IMR-90 (cell line): ENCODE measurements at regions not wholly inside any gene's neighbourhood (a gene's known extent, or its start where the extent isn't known, plus 50 kb on each side); places are given as distances from the start of the nearest gene placed in this dataset.

Experiments
- ATAC-seq: fragments of 200-7000 bp; cut with Tn5 transposase; 2 replicates; pipeline ENCODE4 v1.9.1; 2020; ENCODE audit warnings: low read depth, mild to moderate bottlenecking, moderate library complexity
- BruUV-seq: library from RNA; stranded (reverse); fragments of 400-500 nt; replicated peaks from 2 replicates; lab custom pipeline; 2021; lab: Mats Ljungman, UMichigan
- CTCF ChIA-PET: fragments of 300-600 bp; formaldehyde crosslinking; extraction: SDS; loops from one replicate; lab custom pipeline; 2021; ENCODE audit warnings: antibody characterized with exemption; lab: Yijun Ruan, JAX
- POLR2A ChIA-PET: fragments of 300-600 bp; sonication (Branson Sonifier 250); formaldehyde crosslinking; loops from one replicate; lab custom pipeline; 2022; ENCODE audit warnings: antibody characterized with exemption; ENCODE audit not compliant: unreplicated experiment; lab: Charles Lee
- DNase-seq: peaks from one replicate; pipeline ENCODE4 v3.0.0; 2013
- H2AFZ ChIP-seq: replicated peaks from 2 replicates; pipeline ENCODE3; 2013; ENCODE audit warnings: low read length, mild to moderate bottlenecking; ENCODE audit not compliant: poor library complexity
- H2AK5ac ChIP-seq: 2 replicates; pipeline ENCODE4 v1.6.1; 2013; ENCODE audit warnings: low read depth, low read length, inconsistent platforms
- H2AK9ac ChIP-seq: replicated peaks from 2 replicates; pipeline ENCODE3; 2013; ENCODE audit warnings: mild to moderate bottlenecking, low read depth, low read length, moderate library complexity; ENCODE audit not compliant: poor library complexity
- H2BK120ac ChIP-seq: 2 replicates; pipeline ENCODE4 v1.6.1; 2013; ENCODE audit warnings: low read depth, low read length, inconsistent platforms
- H2BK15ac ChIP-seq: 3 replicates; pipeline ENCODE4 v1.6.1; 2013; ENCODE audit warnings: low read depth, low read length, inconsistent platforms
- H2BK20ac ChIP-seq: 2 replicates; pipeline ENCODE4 v1.6.1; 2013; ENCODE audit warnings: low read depth, mild to moderate bottlenecking, inconsistent platforms, low read length, moderate library complexity
- H2BK5ac ChIP-seq: 2 replicates; pipeline ENCODE4 v1.6.1; 2013; ENCODE audit warnings: mild to moderate bottlenecking, low read depth, low read length, inconsistent platforms; ENCODE audit not compliant: poor library complexity, severe bottlenecking
- H3K14ac ChIP-seq: replicated peaks from 2 replicates; pipeline ENCODE4 v1.6.1; 2013; ENCODE audit warnings: low read depth, low read length, inconsistent platforms
- H3K18ac ChIP-seq: 2 replicates; pipeline ENCODE4 v1.6.1; 2013; ENCODE audit warnings: low read depth, low read length, control low read depth
- H3K23ac ChIP-seq: 2 replicates; pipeline ENCODE4 v1.6.1; 2013; ENCODE audit warnings: low read depth, low read length, inconsistent platforms
- H3K27ac ChIP-seq: 2 replicates; pipeline ENCODE4 v1.5.1; 2013; ENCODE audit warnings: mild to moderate bottlenecking, control low read depth, low read length; ENCODE audit not compliant: insufficient read depth
- H3K27me3 ChIP-seq: 2 replicates; pipeline ENCODE4 v1.6.1; 2013; ENCODE audit warnings: low read length; ENCODE audit not compliant: control insufficient read depth, insufficient read depth
- H3K36me3 ChIP-seq: 2 replicates; pipeline ENCODE4 v1.6.1; 2013; ENCODE audit warnings: low read length, mixed read lengths; ENCODE audit not compliant: control insufficient read depth, insufficient read depth
- H3K4ac ChIP-seq: 2 replicates; pipeline ENCODE4 v1.6.1; 2013; ENCODE audit warnings: low read depth, low read length, inconsistent platforms
- H3K4me1 ChIP-seq: 2 replicates; pipeline ENCODE4 v1.6.1; 2013; ENCODE audit warnings: low read length, mixed read lengths; ENCODE audit not compliant: control insufficient read depth, insufficient read depth
- H3K4me2 ChIP-seq: 2 replicates; pipeline ENCODE4 v1.6.1; 2013; ENCODE audit warnings: low read depth, mild to moderate bottlenecking, control low read depth, low read length, moderate library complexity
- H3K4me3 ChIP-seq: 2 replicates; pipeline ENCODE4 v1.5.1; 2013; ENCODE audit warnings: low read depth, mild to moderate bottlenecking, control low read depth, low read length, moderate library complexity; ENCODE audit not compliant: insufficient read depth
- H3K56ac ChIP-seq: 2 replicates; pipeline ENCODE4 v1.6.1; 2013; ENCODE audit warnings: low read length, inconsistent platforms; ENCODE audit not compliant: insufficient read depth; ENCODE audit errors: extremely low read depth
- H3K79me1 ChIP-seq, 2 experiments: 2 replicates each; pipeline ENCODE4 v1.6.1; 2013; ENCODE audit warnings: low read length in 2 of 2, inconsistent platforms in 1 of 2, low read depth in 1 of 2
- H3K9ac ChIP-seq: 2 replicates; pipeline ENCODE4 v1.6.1; 2013; ENCODE audit warnings: low read depth, low read length, control low read depth
- H3K9me1 ChIP-seq: 2 replicates; pipeline ENCODE4 v1.6.1; 2013; ENCODE audit warnings: low read length, inconsistent platforms; ENCODE audit not compliant: insufficient read depth
- H3K9me3 ChIP-seq: 2 replicates; pipeline ENCODE4 v1.6.1; 2013; ENCODE audit warnings: low read length; ENCODE audit not compliant: control insufficient read depth, insufficient read depth
- H4K20me1 ChIP-seq: 2 replicates; pipeline ENCODE4 v1.6.1; 2013; ENCODE audit warnings: low read length, inconsistent platforms; ENCODE audit not compliant: insufficient read depth
- H4K5ac ChIP-seq: 2 replicates; pipeline ENCODE4 v1.6.1; 2013; ENCODE audit warnings: mild to moderate bottlenecking, low read depth, low read length, control low read depth
- H4K8ac ChIP-seq, 2 experiments: 2 replicates each; pipeline ENCODE4 v1.6.1; 2013; ENCODE audit warnings: low read depth in 2 of 2, low read length in 2 of 2, control low read depth in 1 of 2, inconsistent platforms in 1 of 2
- H4K91ac ChIP-seq: 2 replicates; pipeline ENCODE4 v1.6.1; 2013; ENCODE audit warnings: low read depth, low read length, inconsistent platforms; ENCODE audit not compliant: insufficient read depth
- MAFK ChIP-seq: IDR thresholded peaks from 2 replicates; pipeline ENCODE4 v1.6.1; 2012; ENCODE audit warnings: low read depth, low read length, improper control_type of control experiment
- WGBS, 2 experiments: methylation state at CpG; one replicate each; pipeline versions ENCODE4 v1.1.5 to v1.1.7; 2013; ENCODE audit warnings: missing lambda C conversion rate in 2 of 2; ENCODE audit not compliant: insufficient read length in 1 of 2; ENCODE audit errors: extremely low coverage in 2 of 2; 5-methylcytosine and 5-hydroxymethylcytosine counted together
- dilution Hi-C: fragments of 300-500 bp; cut with HindIII; formaldehyde crosslinking; loops from one replicate; pipeline ENCODE4 v1.14.3; 2018; ENCODE audit warnings: low sequenced_read_pairs; ENCODE audit not compliant: unreplicated experiment
- in situ Hi-C: fragments of 300-500 bp; cut with MboI; formaldehyde crosslinking; loops from 3 replicates; pipeline ENCODE4 v1.14.3; 2019; ENCODE audit warnings: low sequenced_read_pairs, inconsistent platforms, mixed read lengths
- intact Hi-C: fragments of 100-400 bp; cut with micrococcal nuclease; formaldehyde crosslinking; loops from 2 replicates; pipeline ENCODE4 v1.10.0; 2022

- Histone ChIP-seq H3K27me3 (peaks cover 23% of the 10 kb centered on the region), H3K4me3 (no peak overlapping the region), H4K8ac (no peak overlapping the region), H3K36me3 (no peaks in the 10 kb centered on the region), H2AK5ac (no peak overlapping the region), H2BK5ac (no peak overlapping the region), H3K23ac (no peak overlapping the region), H2AFZ (no peak overlapping the region), H3K27ac (no peak overlapping the region), H3K56ac (no peak overlapping the region), H2BK120ac (no peak overlapping the region), H4K5ac (no peak overlapping the region), H3K14ac (no peak overlapping the region), H3K4me1 (no peaks in the 10 kb centered on the region), H3K9ac (no peak overlapping the region), H2BK20ac (no peak overlapping the region), H3K79me1 (no peaks in the 10 kb centered on the region), H3K4ac (no peak overlapping the region), H3K9me1 (no peaks in the 10 kb centered on the region), H2BK15ac (no peak overlapping the region), H3K9me3 (no peaks in the 10 kb centered on the region), H2AK9ac (no peak overlapping the region), H3K18ac (no peak overlapping the region), H3K4me2 (no peak overlapping the region), H4K91ac (no peak overlapping the region), H4K20me1 (no peaks in the 10 kb centered on the region)
- 40% methylated on average over 1 of the region's 11 CpGs; no CpG with 5 or more reads in 1 of the 2 experiments for WGBS, 2 experiments
- BruUV-seq: no TSS peak
- DNase-seq: no peak
- dilution Hi-C loops (no loop called here), in situ Hi-C loops (no loop called here), intact Hi-C loops (no loop called here)
- no peak for TF ChIP-seq MAFK
- CTCF ChIA-PET: no interaction called here
- ATAC-seq: no peak
- POLR2A ChIA-PET: no interaction called here
Observed at GRCh38 chr13:99693852-99694611, 192.8 kb downstream of the TM9SF2 start.
